Psoas muscle (tissue), 7 donors: ENCODE measurements at regions not wholly inside any gene's neighbourhood (a gene's known extent, or its start where the extent isn't known, plus 50 kb on each side); places are given as distances from the start of the nearest gene placed in this dataset.

Experiments used
- ATAC-seq, 4 donors: fragments of 200-7000 bp; cut with Tn5 transposase; one replicate each; pipeline ENCODE4 v1.9.1; 2020; ENCODE audit warnings: moderate library complexity in 3 of 4, mild to moderate bottlenecking in 2 of 4
- DNase-seq, 2 donors: peaks; one replicate each; pipeline ENCODE4 v3.0.0-alpha.2; 2020
- H3K27ac ChIP-seq: fragments of 200-600 bp; one replicate; pipeline ENCODE4 v1.8.0; 2022
- H3K27me3 ChIP-seq, 3 donors: fragments of 200-600 bp in 1 of 3; one replicate each; pipeline versions ENCODE4 v1.6.1 to v1.8.0; 2013 to 2022; ENCODE audit warnings: low read length in 2 of 3, mild to moderate bottlenecking in 2 of 3, moderate library complexity in 1 of 3; ENCODE audit not compliant: insufficient read depth in 3 of 3
- H3K36me3 ChIP-seq, 2 donors: fragments of 200-600 bp in 1 of 2; one replicate each; pipeline versions ENCODE4 v1.6.1 to v1.8.0; 2013 to 2022; ENCODE audit warnings: low read depth in 1 of 2, mild to moderate bottlenecking in 1 of 2, moderate library complexity in 1 of 2; ENCODE audit not compliant: insufficient read depth in 1 of 2
- H3K4me1 ChIP-seq: fragments of 200-600 bp; one replicate; pipeline ENCODE4 v1.8.0; 2022
- H3K4me3 ChIP-seq: fragments of 200-600 bp; one replicate; pipeline ENCODE4 v1.8.0; 2022; ENCODE audit warnings: mild to moderate bottlenecking
- H3K9me3 ChIP-seq: fragments of 200-600 bp; one replicate; pipeline ENCODE4 v1.8.0; 2022
- WGBS, 3 donors: extraction: QIAGEN DNeasy Blood & Tissue Kit; methylation state at CpG; one replicate each; pipeline versions ENCODE4 v1.1.6 to v1.1.7; 2013; 5-methylcytosine and 5-hydroxymethylcytosine counted together
- intact Hi-C, 2 donors: fragments of 100-400 bp; cut with DNase I; formaldehyde crosslinking; loops; one replicate each; pipeline versions ENCODE4 v1.11.0 to v1.14.2; 2022
- TF ChIP-seq, protein P1 (sequence below): fragments of 200-600 bp; IDR thresholded peaks from one replicate; pipeline ENCODE4 v1.8.0; 2022; ENCODE audit warnings: antibody characterized with exemption
- donor health status: healthy with polysubstance abuse.
- donor health status: DM: no; HTN: no; CAD: no; lungs with moderate emphysema.
- donor health status: Bipolar disorder and iron deficiency.
- donor health status: healthy.
- donor health status: DM: yes; HTN: yes; CAD: no.
- donor health status: DM: no; HTN: no; CAD: no.
- donor health status: DM: yes; HTN: yes; CAD: no.

- no peaks in the 10 kb centered on the region for H3K9me3 ChIP-seq
- H3K36me3 ChIP-seq: no peaks in the 10 kb centered on the region
- ATAC-seq (no peak), DNase-seq (no peak)
- no peaks in the 10 kb centered on the region for H3K27me3 ChIP-seq
- H3K27ac ChIP-seq: no peak overlapping the region
- TF ChIP-seq, protein P1, sequence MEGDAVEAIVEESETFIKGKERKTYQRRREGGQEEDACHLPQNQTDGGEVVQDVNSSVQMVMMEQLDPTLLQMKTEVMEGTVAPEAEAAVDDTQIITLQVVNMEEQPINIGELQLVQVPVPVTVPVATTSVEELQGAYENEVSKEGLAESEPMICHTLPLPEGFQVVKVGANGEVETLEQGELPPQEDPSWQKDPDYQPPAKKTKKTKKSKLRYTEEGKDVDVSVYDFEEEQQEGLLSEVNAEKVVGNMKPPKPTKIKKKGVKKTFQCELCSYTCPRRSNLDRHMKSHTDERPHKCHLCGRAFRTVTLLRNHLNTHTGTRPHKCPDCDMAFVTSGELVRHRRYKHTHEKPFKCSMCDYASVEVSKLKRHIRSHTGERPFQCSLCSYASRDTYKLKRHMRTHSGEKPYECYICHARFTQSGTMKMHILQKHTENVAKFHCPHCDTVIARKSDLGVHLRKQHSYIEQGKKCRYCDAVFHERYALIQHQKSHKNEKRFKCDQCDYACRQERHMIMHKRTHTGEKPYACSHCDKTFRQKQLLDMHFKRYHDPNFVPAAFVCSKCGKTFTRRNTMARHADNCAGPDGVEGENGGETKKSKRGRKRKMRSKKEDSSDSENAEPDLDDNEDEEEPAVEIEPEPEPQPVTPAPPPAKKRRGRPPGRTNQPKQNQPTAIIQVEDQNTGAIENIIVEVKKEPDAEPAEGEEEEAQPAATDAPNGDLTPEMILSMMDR: no peak
- intact Hi-C loops: no loop called here
- no peaks in the 10 kb centered on the region for H3K4me1 ChIP-seq
- no peak overlapping the region for H3K4me3 ChIP-seq
Measured at GRCh38 chr7:91329571-91329970, 65.3 kb downstream of the FZD1 start.

- WGBS, 3 donors: 34 to 41% (median 41%) methylated on average over 2 of the region's 2 CpGs
- Histone ChIP-seq H3K9me3 (no peaks in the 10 kb centered on the region), H3K4me3 (no peak overlapping the region), H3K27me3 (no peaks in the 10 kb centered on the region), H3K4me1 (no peaks in the 10 kb centered on the region), H3K27ac (no peak overlapping the region), H3K36me3 (no peaks in the 10 kb centered on the region)
- intact Hi-C loops: no loop called here
- ATAC-seq: no peak
- no peak for DNase-seq
- TF ChIP-seq, protein P1: no peak
Measured at GRCh38 chr7:91330191-91330808, 66.1 kb downstream of the FZD1 start.

DNA sequence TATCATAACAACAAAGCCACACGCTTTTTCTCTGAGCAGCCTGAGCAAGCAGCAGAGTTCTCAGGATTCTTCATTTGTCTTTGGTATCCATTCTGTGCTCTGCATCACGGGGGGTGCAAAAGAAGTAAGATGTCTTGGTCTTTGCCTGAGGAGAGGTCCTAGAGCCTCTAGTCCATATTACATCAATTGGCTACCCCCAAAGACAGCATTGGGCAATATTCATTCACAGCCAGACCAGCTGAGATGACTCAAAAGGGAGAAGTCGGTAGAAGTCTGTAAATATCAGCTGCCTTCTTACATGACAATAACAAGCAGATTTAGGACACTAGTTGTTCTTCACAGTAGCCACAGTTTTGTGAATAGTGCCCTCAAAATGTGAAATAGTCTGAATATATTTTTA, 66.6 kb downstream of the FZD1 start:
- H3K4me1 ChIP-seq: no peaks in the 10 kb centered on the region
- no peaks in the 10 kb centered on the region for H3K27me3 ChIP-seq
- TF ChIP-seq, protein P1: no peak
- intact Hi-C loops: no loop called here
- H3K27ac ChIP-seq: no peak overlapping the region
- peak in 1 of 4 donors; percentile 63 for ATAC-seq
- no peak overlapping the region for H3K4me3 ChIP-seq
- DNase-seq: no peak
- H3K36me3 ChIP-seq: no peaks in the 10 kb centered on the region
- WGBS, 3 donors: 46 to 62% (median 53%) methylated on average over 3 of the region's 3 CpGs
- no peaks in the 10 kb centered on the region for H3K9me3 ChIP-seq

DNA sequence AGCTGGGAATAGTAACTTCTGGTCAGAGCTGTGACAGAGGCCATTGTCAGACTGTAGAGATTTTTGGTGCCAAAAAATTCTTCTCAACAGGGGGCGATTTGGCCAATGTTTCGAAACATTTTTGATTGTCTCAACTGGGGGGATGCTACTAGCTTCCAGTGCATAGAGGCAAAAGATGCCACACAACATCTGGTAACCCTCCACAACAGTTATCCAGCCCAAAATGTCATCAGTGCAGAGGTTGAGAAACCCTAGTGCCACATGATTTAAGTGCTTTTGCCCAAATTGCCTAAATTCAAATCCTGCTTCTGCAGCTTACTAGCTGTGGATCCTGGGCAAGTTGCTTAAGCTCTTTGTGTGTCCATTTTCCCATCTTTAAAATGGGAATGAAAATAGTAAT, 71.9 kb downstream of the FZD1 start:
- Histone ChIP-seq H3K4me1 (no peaks in the 10 kb centered on the region), H3K27ac (no peak overlapping the region), H3K36me3 (no peaks in the 10 kb centered on the region), H3K4me3 (no peak overlapping the region), H3K9me3 (no peaks in the 10 kb centered on the region), H3K27me3 (peaks cover 0 to 2% (median 0%) of the 10 kb centered on the region in 3 donors)
- 81 to 88% (median 84%) methylated on average over 2 of the region's 2 CpGs for WGBS, 3 donors
- no peak for DNase-seq
- TF ChIP-seq, protein P1: no peak
- no peak for ATAC-seq
- intact Hi-C loops: no loop called here
